ENCODE measurements at regions not wholly inside any gene's neighbourhood (a gene's known extent, or its start where the extent isn't known, plus 50 kb on each side); places are given as distances from the start of the nearest gene placed in this dataset.

- Histone ChIP-seq H3K9me1 (ENCODE audit: control insufficient read depth, insufficient read depth, low read length) (no peaks in the 10 kb centered on the region), H3K27me3 (ENCODE audit: control insufficient read depth in 2 of 2, insufficient read depth in 2 of 2, low read length in 2 of 2) (no peaks in the 10 kb centered on the region), H3K79me2 (ENCODE audit: control insufficient read depth, insufficient read depth, low read length) (no peaks in the 10 kb centered on the region), H3K36me3 (ENCODE audit: control insufficient read depth, insufficient read depth, low read length) (no peaks in the 10 kb centered on the region), H3K4me1 (replicated peaks in 1 of 2; ENCODE audit: control insufficient read depth in 2 of 2, insufficient read depth in 2 of 2, low read length in 2 of 2) (no peaks in the 10 kb centered on the region), H2AFZ (ENCODE audit: low read depth, low read length) (no peak overlapping the region), H3K9me3 (replicated peaks; ENCODE audit: control insufficient read depth, insufficient read depth, low read depth, low read length) (no peaks in the 10 kb centered on the region), H4K20me1 (replicated peaks; ENCODE audit: control insufficient read depth, insufficient read depth, low read length) (no peaks in the 10 kb centered on the region), H3K27ac (ENCODE audit: extremely low read depth, low read depth, low read length) (no peak overlapping the region), H3K4me3 (no peak overlapping the region), H3K9ac (ENCODE audit: insufficient read depth in 1 of 2, low read depth in 2 of 2, low read length in 2 of 2) (no peak overlapping the region), H3K4me2 (ENCODE audit: insufficient read depth, low read length) (no peak overlapping the region)
- in situ Hi-C loops (cut with MboI): no loop called here
- CTCF ChIA-PET (ENCODE audit: low intra/inter-chr PET ratio): interaction anchor here (1.7 kb wide), 1 partner anchor 397 kb away, joined by 18 read pairs; no protein-coding TSS in a partner anchor
- intact Hi-C loops (cut with micrococcal nuclease): loop anchor here (5.0 kb wide), 2 partner anchors 318 to 738 kb away; no protein-coding TSS in a partner anchor
- WGBS (ENCODE audit: insufficient coverage, low coverage, missing lambda C conversion rate): 0% methylated on average over 1 of the region's 1 CpG
- no peak for TF ChIP-seq ATF4 (CRISPR knock-in tag; IDR thresholded peaks at IDR 0.05)
- TF ChIP-seq ARHGAP35 (IDR thresholded peaks at IDR 0.05; ENCODE audit: partially characterized antibody): no peak
- POLR2A ChIA-PET: no interaction called here
- BruUV-seq (replicated peaks): no TSS peak
- DNase-seq (ENCODE audit: extremely low read depth in 1 of 4, low spot score in 3 of 4): no peak
- FAIRE-seq: no peak
- no peak for ATAC-seq
Observed at GRCh38 chr4:86498863-86499166, 95.3 kb upstream of the PTPN13 start.

GRCh38 chr4:86500527-86500926, 93.6 kb upstream of the PTPN13 start:
- in situ Hi-C loops (cut with MboI): loop anchor here (25.0 kb wide), 1 partner anchor 612 kb away; no protein-coding TSS in a partner anchor
- no TSS peak for BruUV-seq (replicated peaks)
- no peak for DNase-seq (ENCODE audit: extremely low read depth in 1 of 4, low spot score in 3 of 4)
- no peaks in the 10 kb centered on the region for H3K36me3 ChIP-seq (ENCODE audit: control insufficient read depth, insufficient read depth, low read length)
- H3K9me1 ChIP-seq (ENCODE audit: control insufficient read depth, insufficient read depth, low read length): no peaks in the 10 kb centered on the region
- H3K4me1 ChIP-seq (replicated peaks in 1 of 2; ENCODE audit: control insufficient read depth in 2 of 2, insufficient read depth in 2 of 2, low read length in 2 of 2): no peaks in the 10 kb centered on the region
- H3K27ac ChIP-seq (ENCODE audit: extremely low read depth, low read depth, low read length): no peak overlapping the region
- no peak overlapping the region for H3K4me3 ChIP-seq
- ATAC-seq: no peak
- no peaks in the 10 kb centered on the region for H4K20me1 ChIP-seq (replicated peaks; ENCODE audit: control insufficient read depth, insufficient read depth, low read length)
- no peaks in the 10 kb centered on the region for H3K9me3 ChIP-seq (replicated peaks; ENCODE audit: control insufficient read depth, insufficient read depth, low read depth, low read length)
- H2AFZ ChIP-seq (ENCODE audit: low read depth, low read length): no peak overlapping the region
- H3K27me3 ChIP-seq (ENCODE audit: control insufficient read depth in 2 of 2, insufficient read depth in 2 of 2, low read length in 2 of 2): no peaks in the 10 kb centered on the region
- CTCF ChIA-PET (ENCODE audit: low intra/inter-chr PET ratio): no interaction called here
- no peaks in the 10 kb centered on the region for H3K79me2 ChIP-seq (ENCODE audit: control insufficient read depth, insufficient read depth, low read length)
- intact Hi-C loops (cut with micrococcal nuclease): no loop called here
- no peak overlapping the region for H3K9ac ChIP-seq (ENCODE audit: insufficient read depth in 1 of 2, low read depth in 2 of 2, low read length in 2 of 2)
- no peak for FAIRE-seq
- POLR2A ChIA-PET: interaction anchor here (0.9 kb wide), 1 partner anchor 27 kb away, joined by 3 read pairs; no protein-coding TSS in a partner anchor
- H3K4me2 ChIP-seq (ENCODE audit: insufficient read depth, low read length): no peak overlapping the region
- no peak for TF ChIP-seq ZNF551 (CRISPR knock-in tag; IDR thresholded peaks at IDR 0.05)
- no peak for TF ChIP-seq CHCHD3 (CRISPR knock-in tag; IDR thresholded peaks at IDR 0.05)
- no peak for TF ChIP-seq MCM7 (IDR thresholded peaks at IDR 0.05)
- no peak for TF ChIP-seq CEBPG (CRISPR knock-in tag; IDR thresholded peaks at IDR 0.05)
- no peak for TF ChIP-seq CEBPG (tag; conservative IDR thresholded peaks at IDR 0.05 in 1 of 2, IDR thresholded peaks at IDR 0.05 in 1 of 2)
- no peak for TF ChIP-seq ZNF143 (CRISPR knock-in tag; IDR thresholded peaks at IDR 0.05)
- no peak for TF ChIP-seq GABPA (tag; conservative IDR thresholded peaks at IDR 0.05; ENCODE audit: low read depth)
- no peak for TF ChIP-seq PHF8 (IDR thresholded peaks at IDR 0.05; ENCODE audit: borderline replicate concordance, low read length)
- no peak for TF ChIP-seq ZC3H11A (IDR thresholded peaks at IDR 0.05; ENCODE audit: low read depth, low read length)
- TF ChIP-seq FOXO4 (CRISPR knock-in tag; IDR thresholded peaks at IDR 0.05): no peak
- TF ChIP-seq NR2C2 (CRISPR knock-in tag; IDR thresholded peaks at IDR 0.05): no peak
- TF ChIP-seq NR2C2 (tag; IDR thresholded peaks at IDR 0.05): no peak
- no peak for TF ChIP-seq ERF (CRISPR knock-in tag; IDR thresholded peaks at IDR 0.05)
- no peak for TF ChIP-seq SAFB (IDR thresholded peaks at IDR 0.05; ENCODE audit: borderline replicate concordance, low read depth, low read length)

All from K562 (cell line).